OCI-LY1 (cell line): ENCODE measurements at regions not wholly inside any gene's neighbourhood (a gene's known extent, or its start where the extent isn't known, plus 50 kb on each side); places are given as distances from the start of the nearest gene placed in this dataset.

Source experiments
- CTCF ChIP-seq: fragments of 200-600 bp; sonication (generic), shearing (Covaris generic); IDR thresholded peaks from 2 replicates; pipeline ENCODE4 v1.5.1; 2017; ENCODE audit warnings: mild to moderate bottlenecking, antibody characterized with exemption, low read length, moderate library complexity, mixed read lengths
- EZH2 ChIP-seq: fragments of 200-600 bp; sonication (generic), shearing (Covaris generic); IDR thresholded peaks from 2 replicates; pipeline ENCODE4 v1.8.0; 2017; ENCODE audit warnings: borderline replicate concordance, mixed run types, mild to moderate bottlenecking, antibody characterized with exemption, low read length, moderate library complexity, mixed read lengths

DNA sequence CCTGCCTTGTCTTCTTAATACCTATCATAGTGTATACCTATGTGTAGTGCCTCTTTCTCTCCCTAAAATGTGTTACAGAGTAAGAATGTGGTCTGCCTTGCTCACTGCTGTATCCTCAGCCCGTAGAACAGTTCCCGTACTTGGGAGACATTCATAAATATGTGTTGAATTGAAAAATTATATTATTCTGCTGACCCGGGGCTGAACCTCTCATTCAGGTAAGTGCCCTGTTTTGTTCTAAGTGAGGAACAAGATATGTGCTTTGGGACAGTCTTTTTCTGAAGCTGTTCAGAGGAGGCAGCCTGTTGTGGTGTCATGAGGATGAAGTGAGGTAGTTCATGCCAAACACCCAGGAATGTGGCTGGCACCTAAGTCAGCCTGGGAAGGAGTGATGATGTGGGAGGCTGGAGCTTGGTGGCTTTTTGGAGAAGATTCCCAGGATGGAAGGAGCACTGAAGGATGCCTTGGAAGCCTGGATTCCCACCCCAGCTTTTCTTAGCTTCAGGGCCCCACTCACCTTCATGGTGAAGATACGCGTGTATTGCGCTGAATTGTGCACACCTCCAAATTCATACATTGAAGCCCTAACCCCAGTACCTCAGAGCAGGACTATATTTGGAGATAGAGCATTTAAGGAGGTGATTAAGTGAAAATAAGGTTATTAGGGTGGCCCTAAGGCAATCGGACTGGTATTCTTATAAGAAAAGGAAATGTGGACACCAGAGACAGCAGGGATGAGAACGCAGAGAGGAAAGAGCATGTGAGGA, 166.3 kb downstream of the DDX1 start:
- TF ChIP-seq CTCF (no peak), EZH2 (no peak)
